Tibial artery (tissue), 4 donors: ENCODE measurements at regions not wholly inside any gene's neighbourhood (a gene's known extent, or its start where the extent isn't known, plus 50 kb on each side); places are given as distances from the start of the nearest gene placed in this dataset.
"Not testable (repeated sequence)": the region's sequence is repeated elsewhere in the genome, so short reads cannot be mapped to it uniquely, and the experiment has no call there.

ENCODE experiments used
- DNase-seq, 2 donors: peaks; one replicate each; pipeline ENCODE4 v3.0.0-alpha.2; 2019
- H3K27ac ChIP-seq, 2 donors: fragments of 200-600 bp; sonication (generic) in 1 of 2; 1 replicate in 1 of 2; 2 replicates in 1 of 2; pipeline ENCODE4 v1.5.1; 2018 to 2019; ENCODE audit warnings: mild to moderate bottlenecking in 1 of 2
- H3K27me3 ChIP-seq, 2 donors: fragments of 200-600 bp; sonication (generic) in 1 of 2; one replicate each; pipeline versions ENCODE4 v1.5.1 to v1.6.0; 2016 to 2019
- H3K36me3 ChIP-seq, 3 donors: fragments of 200-600 bp; sonication (generic) in 2 of 3; one replicate each; pipeline ENCODE4 v1.5.1; 2016 to 2019; ENCODE audit warnings: mild to moderate bottlenecking in 2 of 3
- H3K4me1 ChIP-seq, 4 donors: fragments of 200-600 bp; sonication (generic) in 2 of 4; 1 replicate in 3 of 4; 2 replicates in 1 of 4; pipeline ENCODE4 v1.5.1; 2016 to 2019
- H3K4me3 ChIP-seq, 2 donors: fragments of 200-600 bp; sonication (generic) in 1 of 2; 1 replicate in 1 of 2; 2 replicates in 1 of 2; pipeline ENCODE4 v1.5.1; 2018 to 2019; ENCODE audit warnings: mild to moderate bottlenecking in 2 of 2
- H3K9me3 ChIP-seq, 3 donors: fragments of 200-600 bp; sonication (generic) in 1 of 3; one replicate each; pipeline ENCODE4 v1.5.1; 2016 to 2019
- CTCF ChIP-seq, 2 experiments: fragments of 200-600 bp in 1 of 2; fragments of 450-650 bp in 1 of 2; IDR thresholded peaks; one replicate each; pipeline ENCODE4 v1.5.1; 2017 to 2019; ENCODE audit warnings: antibody characterized with exemption in 2 of 2, mild to moderate bottlenecking in 1 of 2, moderate library complexity in 1 of 2
- intact Hi-C: fragments of 100-400 bp; cut with DNase I; formaldehyde crosslinking; loops from one replicate; pipeline ENCODE4 v1.15.0; 2023; ENCODE audit warnings: low total_unique reads

GRCh38 chr20:50359607-50360217, 150.5 kb upstream of the PTPN1 start:
- TF ChIP-seq CTCF (IDR thresholded peaks at IDR 0.05) = no peak
- Histone ChIP-seq H3K27me3 (no peaks in the 10 kb centered on the region), H3K9me3 (no peaks in the 10 kb centered on the region), H3K36me3 (no peaks in the 10 kb centered on the region), H3K4me1 (peaks cover 0 to 5% (median 0%) of the 10 kb centered on the region in 4 donors), H3K4me3 (no peak overlapping the region), H3K27ac (no peak overlapping the region)
- DNase-seq = no peak
- intact Hi-C loops = no loop called here

- Histone ChIP-seq H3K36me3 (no peaks in the 10 kb centered on the region), H3K4me3 (no peak overlapping the region), H3K9me3 (no peaks in the 10 kb centered on the region), H3K27ac (no peak overlapping the region), H3K4me1 (peaks cover 0 to 5% (median 0%) of the 10 kb centered on the region in 4 donors), H3K27me3 (no peaks in the 10 kb centered on the region)
- intact Hi-C loops = no loop called here
- no peak for DNase-seq
- no peak for TF ChIP-seq CTCF (IDR thresholded peaks at IDR 0.05)
Observed at GRCh38 chr20:50360218-50360672, 149.9 kb upstream of the PTPN1 start.

- H3K36me3 ChIP-seq = no peaks in the 10 kb centered on the region
- intact Hi-C loops = no loop called here
- TF ChIP-seq CTCF (IDR thresholded peaks at IDR 0.05) = no peak
- no peak overlapping the region for H3K27ac ChIP-seq
- DNase-seq = no peak
- H3K4me1 ChIP-seq = peaks cover 0 to 5% (median 0%) of the 10 kb centered on the region in 4 donors
- H3K4me3 ChIP-seq = no peak overlapping the region
- no peaks in the 10 kb centered on the region for H3K9me3 ChIP-seq
- no peaks in the 10 kb centered on the region for H3K27me3 ChIP-seq
Observed at GRCh38 chr20:50360921-50361320, 149.3 kb upstream of the PTPN1 start.

GRCh38 chr20:50362177-50362576, 148.0 kb upstream of the PTPN1 start:
- H3K4me3 ChIP-seq, intact Hi-C loops, DNase-seq, H3K4me1 ChIP-seq, H3K27me3 ChIP-seq, H3K36me3 ChIP-seq, H3K9me3 ChIP-seq, H3K27ac ChIP-seq: not testable (repeated sequence)

- Histone ChIP-seq H3K27ac (no peak overlapping the region), H3K9me3 (no peaks in the 10 kb centered on the region), H3K4me1 (peaks cover 0 to 5% (median 0%) of the 10 kb centered on the region in 4 donors), H3K36me3 (no peaks in the 10 kb centered on the region), H3K27me3 (no peaks in the 10 kb centered on the region), H3K4me3 (no peak overlapping the region)
- DNase-seq = no peak
- intact Hi-C loops = no loop called here
- no peak for TF ChIP-seq CTCF (IDR thresholded peaks at IDR 0.05)
Observed at GRCh38 chr20:50363027-50363426, 147.2 kb upstream of the PTPN1 start.

- intact Hi-C loops = no loop called here
- TF ChIP-seq CTCF (IDR thresholded peaks at IDR 0.05) = no peak
- no peak overlapping the region for H3K27ac ChIP-seq
Observed at GRCh38 chr20:50363479-50363878, 146.7 kb upstream of the PTPN1 start.

More at GRCh38 chr20:50363479-50363878, 146.7 kb upstream of the PTPN1 start:
- DNase-seq = no peak
- H3K36me3 ChIP-seq = no peaks in the 10 kb centered on the region
- H3K27me3 ChIP-seq = no peaks in the 10 kb centered on the region
- peaks cover 0 to 5% (median 0%) of the 10 kb centered on the region in 4 donors for H3K4me1 ChIP-seq
- H3K4me3 ChIP-seq = no peak overlapping the region
- H3K9me3 ChIP-seq = no peaks in the 10 kb centered on the region
